Posterior vena cava (tissue), 2 donors: ENCODE measurements at regions not wholly inside any gene's neighbourhood (a gene's known extent, or its start where the extent isn't known, plus 50 kb on each side); places are given as distances from the start of the nearest gene placed in this dataset.
"Not testable (repeated sequence)": the region's sequence is repeated elsewhere in the genome, so short reads cannot be mapped to it uniquely, and the experiment has no call there.

Source experiments
- DNase-seq: peaks from one replicate; pipeline ENCODE4 v3.0.0-alpha.2; 2020; ENCODE audit warnings: low spot score
- intact Hi-C, 2 donors: fragments of 100-400 bp; cut with DNase I; formaldehyde crosslinking; loops; one replicate each; pipeline versions ENCODE4 v1.14.1 to v1.14.2; 2022 to 2023
- donor health status: DM: yes; HTN: yes; CAD: no.
- donor health status: DM: yes; HTN: yes; CAD: no.

- intact Hi-C loops: no loop called here
- DNase-seq: no peak
Measured at GRCh38 chr2:48203668-48204067, 110.8 kb upstream of the FOXN2 start.

- intact Hi-C loops: no loop called here
- DNase-seq: no peak
Measured at GRCh38 chr2:48204750-48205136, 109.7 kb upstream of the FOXN2 start.

- intact Hi-C loops: no loop called here
Measured at GRCh38 chr2:48205137-48205798, 109.2 kb upstream of the FOXN2 start.

DNA sequence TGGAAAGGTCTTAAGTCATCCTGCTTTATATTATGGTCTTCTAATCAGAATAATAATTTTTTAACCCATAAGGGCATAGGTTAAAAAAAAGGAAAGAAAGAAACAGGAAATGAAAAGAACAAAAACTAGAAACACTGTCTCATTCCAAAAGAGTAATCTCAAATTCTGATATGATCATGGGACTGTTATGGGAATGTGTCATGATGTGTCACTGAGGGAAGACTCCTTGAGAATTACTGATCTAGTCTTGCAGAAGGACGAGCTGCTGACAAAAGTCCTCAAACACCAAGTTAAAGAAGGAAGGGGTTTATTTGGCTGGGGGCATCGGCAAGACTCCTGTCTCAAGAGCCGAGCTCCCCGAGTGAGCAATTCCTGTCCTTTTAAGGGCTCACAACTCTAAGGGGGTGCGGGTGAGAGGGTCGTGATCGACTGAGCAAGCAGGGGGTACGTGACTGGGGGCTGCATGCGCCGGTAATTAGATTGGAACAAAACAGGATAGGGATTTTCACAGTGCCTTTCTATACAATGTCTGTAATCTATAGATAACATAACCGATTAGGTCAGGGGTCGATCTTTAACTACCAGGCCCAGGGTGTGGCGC lies 108.3 kb upstream of the FOXN2 start:
- intact Hi-C loops, DNase-seq: not testable (repeated sequence)

More at GRCh38 chr2:48205137-48205798, 109.2 kb upstream of the FOXN2 start:
- DNase-seq: no peak

- intact Hi-C loops: no loop called here
- no peak for DNase-seq
Measured at GRCh38 chr2:48207201-48207641, 107.3 kb upstream of the FOXN2 start.

DNA sequence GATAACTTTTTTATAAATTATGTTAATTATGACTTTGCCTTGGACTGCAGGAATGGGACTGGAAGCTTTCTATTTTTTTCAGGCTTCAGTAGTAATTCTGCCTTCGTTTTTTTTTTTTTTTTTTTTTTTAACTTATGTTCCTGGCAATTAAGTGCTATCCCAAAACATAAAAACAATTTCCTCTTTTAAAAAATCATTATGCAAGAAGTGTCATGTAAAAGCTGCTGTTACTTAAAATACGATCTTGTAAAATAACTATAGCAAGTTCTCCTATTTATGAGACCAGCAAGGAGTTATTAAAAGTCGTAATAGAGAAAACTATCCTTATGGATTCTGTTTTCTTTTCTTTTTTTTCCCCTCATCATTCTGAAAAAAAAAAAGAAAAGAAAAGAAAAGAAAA lies 106.6 kb upstream of the FOXN2 start:
- intact Hi-C loops: no loop called here
- DNase-seq: no peak

GRCh38 chr2:48209214-48209885 lies 105.1 kb upstream of the FOXN2 start:
- no peak for DNase-seq
- intact Hi-C loops: no loop called here

DNA sequence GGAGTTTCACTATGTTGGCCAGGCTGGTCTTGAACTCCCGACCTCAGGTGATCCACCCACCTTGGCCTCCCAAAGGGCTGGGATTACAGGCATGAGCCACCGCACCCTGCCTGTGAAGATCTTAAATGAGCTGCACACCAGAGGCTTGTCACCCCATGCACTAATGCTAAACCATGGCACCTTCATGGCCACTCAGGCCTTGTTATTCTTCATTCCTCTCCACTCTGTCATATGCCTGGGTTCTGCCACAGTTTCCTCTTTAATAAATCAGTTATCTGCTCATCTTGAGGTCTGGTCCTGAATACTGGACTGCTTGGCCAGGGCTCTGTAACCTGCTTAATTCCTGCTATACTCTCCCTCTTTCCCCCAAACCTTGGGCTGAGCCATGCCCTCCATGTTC lies 104.3 kb upstream of the FOXN2 start:
- intact Hi-C loops: no loop called here
- no peak for DNase-seq

DNA sequence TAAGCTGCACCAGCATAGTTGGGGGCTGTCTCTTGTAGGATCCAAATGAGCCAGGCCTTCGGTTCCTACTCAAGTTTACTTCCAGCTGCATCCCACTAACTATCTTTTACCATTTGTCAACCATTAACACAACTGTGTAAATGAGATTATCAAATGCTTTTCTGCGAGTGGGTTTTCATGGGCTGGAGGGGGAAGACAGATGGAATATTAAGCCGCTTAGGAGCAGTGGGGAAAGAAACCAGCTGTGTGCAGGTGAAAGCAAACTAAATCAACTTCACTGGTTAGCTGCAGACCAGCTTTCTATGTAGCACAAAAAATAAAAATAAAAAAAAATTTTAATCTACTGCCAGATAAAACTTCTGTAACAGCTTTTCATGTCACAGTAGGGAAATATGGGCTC lies 100.8 kb upstream of the FOXN2 start:
- intact Hi-C loops: no loop called here
- DNase-seq: no peak

DNA sequence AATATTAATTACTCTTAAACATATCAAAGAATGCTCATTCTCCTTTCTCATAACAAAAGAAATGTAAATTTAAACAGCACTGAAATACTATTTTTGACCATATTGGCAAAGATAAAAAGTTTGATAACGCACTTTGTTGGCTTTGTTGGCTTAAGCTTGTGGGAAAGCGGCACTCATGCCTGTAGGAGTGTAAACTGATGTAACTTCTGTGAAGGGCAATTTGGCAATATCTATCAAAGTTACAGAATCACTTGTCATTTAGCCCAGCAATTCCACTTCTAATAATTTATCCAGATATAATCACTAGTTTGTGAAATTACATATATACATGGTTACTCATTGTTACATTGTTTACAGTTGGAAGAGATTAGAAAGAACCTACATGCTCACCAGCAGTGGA lies 96.3 kb upstream of the FOXN2 start:
- DNase-seq: no peak
- intact Hi-C loops: no loop called here

DNA sequence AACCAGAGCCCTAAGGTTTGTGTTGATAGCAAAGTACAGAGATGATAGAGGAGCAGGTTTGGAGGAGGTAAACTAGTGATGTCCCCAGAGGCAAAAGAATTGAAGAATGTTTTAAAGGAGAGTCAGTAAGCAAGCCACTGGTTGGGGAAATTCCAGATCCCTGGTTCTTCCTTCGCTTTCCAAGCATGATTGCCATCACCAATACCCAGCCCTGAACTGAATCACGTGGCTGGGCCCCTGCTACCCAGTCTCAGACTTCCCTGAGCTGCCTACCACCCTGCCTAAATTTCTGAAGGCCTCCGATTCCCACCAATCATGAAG lies 95.3 kb upstream of the FOXN2 start:
- DNase-seq: no peak
- intact Hi-C loops: no loop called here

GRCh38 chr2:48219555-48220436 lies 94.7 kb upstream of the FOXN2 start:
- DNase-seq: no peak
- intact Hi-C loops: loop anchor here in 1 of 2 donors (10.0 kb wide), 1 partner anchor 485 kb away; no protein-coding TSS in a partner anchor

- no peak for DNase-seq
- intact Hi-C loops: loop anchor here in 1 of 2 donors (10.0 kb wide), 1 partner anchor 486 kb away; no protein-coding TSS in a partner anchor
Measured at GRCh38 chr2:48220501-48220900, 94.0 kb upstream of the FOXN2 start.

GRCh38 chr2:48221846-48222516 lies 92.5 kb upstream of the FOXN2 start:
- intact Hi-C loops: loop anchor here in 1 of 2 donors (10.0 kb wide), 1 partner anchor 487 kb away; no protein-coding TSS in a partner anchor

DNA sequence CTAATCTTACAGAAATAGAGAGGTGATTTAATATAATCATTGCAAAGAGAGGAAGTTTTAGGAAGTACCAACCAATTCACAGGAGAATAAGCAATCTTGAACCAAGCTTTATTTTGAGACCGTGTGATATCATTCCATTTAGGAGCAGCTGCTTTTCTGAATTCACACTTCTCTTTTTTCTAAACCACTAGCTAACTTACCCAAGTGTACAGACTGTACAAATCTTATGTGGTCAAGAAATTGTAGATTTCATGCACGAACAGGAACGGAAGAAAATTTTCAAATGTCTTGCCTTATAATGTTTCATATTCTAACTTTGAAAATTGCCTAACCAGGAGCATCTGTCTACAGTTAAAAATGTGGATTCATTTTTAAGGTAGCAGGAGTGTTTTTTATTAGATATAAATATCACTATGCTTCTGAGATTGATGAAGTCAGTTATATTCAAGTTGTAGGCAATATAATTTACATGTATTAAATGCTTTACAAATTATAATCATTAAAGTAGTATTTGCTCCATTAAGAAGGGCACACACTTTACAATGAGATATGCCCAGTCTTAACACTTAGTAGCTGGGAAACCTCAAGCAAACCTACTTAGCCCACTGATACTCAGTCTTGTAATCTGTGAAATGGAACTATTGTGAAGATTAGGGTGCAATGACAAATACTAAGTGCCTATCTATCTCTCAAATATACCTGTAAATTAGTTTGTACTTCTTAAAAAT lies 86.7 kb upstream of the FOXN2 start:
- no peak for DNase-seq
- intact Hi-C loops: loop anchor here in 1 of 2 donors (10.0 kb wide), 1 partner anchor 493 kb away; no protein-coding TSS in a partner anchor

More at GRCh38 chr2:48221846-48222516, 92.5 kb upstream of the FOXN2 start:
- DNase-seq: no peak

GRCh38 chr2:48228345-48228684 lies 86.2 kb upstream of the FOXN2 start:
- DNase-seq: no peak
- intact Hi-C loops: loop anchor here in 1 of 2 donors (10.0 kb wide), 1 partner anchor 494 kb away; no protein-coding TSS in a partner anchor

GRCh38 chr2:48229063-48229462 lies 85.4 kb upstream of the FOXN2 start:
- intact Hi-C loops: loop anchor here in 1 of 2 donors (10.0 kb wide), 1 partner anchor 494 kb away; no protein-coding TSS in a partner anchor
- DNase-seq: no peak

GRCh38 chr2:48230834-48231233 lies 83.6 kb upstream of the FOXN2 start:
- DNase-seq: no peak
- intact Hi-C loops: no loop called here
